H1 (cell line): ENCODE measurements at regions not wholly inside any gene's neighbourhood (a gene's known extent, or its start where the extent isn't known, plus 50 kb on each side); places are given as distances from the start of the nearest gene placed in this dataset.

Experiments used
- CEBPB ChIP-seq: IDR thresholded peaks from 2 replicates; pipeline ENCODE4 v1.6.1; 2012; ENCODE audit warnings: low read depth, low read length
- EZH2 ChIP-seq: fragments of 200-600 bp; sonication (generic); IDR thresholded peaks from 2 replicates; pipeline ENCODE4 v1.7.1; 2012; ENCODE audit warnings: low read depth, mild to moderate bottlenecking, moderate library complexity, low read length, inconsistent platforms; ENCODE audit not compliant: severe bottlenecking
- POLR2A ChIP-seq, 2 experiments: IDR thresholded peaks; 1 replicate in 1 of 2; 2 replicates in 1 of 2; pipeline ENCODE4 v1.6.1; 2011; ENCODE audit warnings: low read depth in 2 of 2, low read length in 2 of 2, mild to moderate bottlenecking in 2 of 2; ENCODE audit errors: control extremely low read depth in 1 of 2
- POLR2AphosphoS5 ChIP-seq: IDR thresholded peaks from 2 replicates; pipeline ENCODE4 v1.6.1; 2011; ENCODE audit warnings: low read depth, low read length
- SRF ChIP-seq: IDR thresholded peaks from 2 replicates; pipeline ENCODE4 v1.6.1; 2011; ENCODE audit warnings: mild to moderate bottlenecking, low read depth, low read length, moderate library complexity
- SUZ12 ChIP-seq: fragments of 200-600 bp; sonication (generic); IDR thresholded peaks from 2 replicates; pipeline ENCODE4 v1.6.1; 2012; ENCODE audit warnings: mild to moderate bottlenecking, inconsistent platforms, low read length, moderate library complexity, mixed read lengths
- TCF12 ChIP-seq: IDR thresholded peaks from 2 replicates; pipeline ENCODE4 v1.6.1; 2011; ENCODE audit warnings: low read depth, mild to moderate bottlenecking, low read length

DNA sequence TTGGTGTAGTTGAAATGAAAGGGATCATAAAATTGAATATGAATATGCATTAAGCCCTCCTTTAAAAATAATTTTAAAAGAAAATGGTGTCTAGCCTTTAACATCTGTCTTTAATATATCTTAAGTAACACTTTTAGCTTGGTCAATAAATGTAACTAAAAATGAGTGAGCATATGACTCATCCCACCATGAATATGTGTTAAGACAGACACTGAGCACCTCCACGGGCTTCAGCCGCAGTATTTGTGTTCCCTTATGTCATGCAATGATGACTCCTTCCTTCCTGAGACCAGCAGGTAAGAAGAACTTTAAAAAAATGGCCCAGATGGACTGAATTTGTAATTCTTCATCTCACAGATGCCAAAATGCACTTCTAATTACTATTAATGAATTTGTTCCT lies 563.2 kb downstream of the NR2F1-AS1 start:
- TF ChIP-seq SUZ12 (no peak), TCF12 (no peak), POLR2A (IDR thresholded peaks at IDR 0.05; ENCODE audit: control extremely low read depth in 1 of 2, low read depth in 2 of 2, low read length in 2 of 2) (no peak), EZH2 (no peak), POLR2AphosphoS5 (no peak), CEBPB (no peak), SRF (no peak)
